ENCODE measurements at regions not wholly inside any gene's neighbourhood (a gene's known extent, or its start where the extent isn't known, plus 50 kb on each side); places are given as distances from the start of the nearest gene placed in this dataset.

GRCh38 chr2:60603533-60604190 lies 50.2 kb upstream of the BCL11A start:
- intact Hi-C loops (cut with micrococcal nuclease), result no loop called here
- no peaks in the 10 kb centered on the region for H3K36me3 Mint-ChIP-seq (ENCODE audit: low read depth)
- H3K4me1 Mint-ChIP-seq (ENCODE audit: low read depth), result no peaks in the 10 kb centered on the region
- DNase-seq (ENCODE audit: low spot score), result no peak
- no peaks in the 10 kb centered on the region for H3K9me3 Mint-ChIP-seq
- H3K4me3 Mint-ChIP-seq (ENCODE audit: low read depth), result no peak overlapping the region
- no peak overlapping the region for H3K27ac Mint-ChIP-seq
- H3K27me3 Mint-ChIP-seq (ENCODE audit: low read depth), result peaks cover 4% of the 10 kb centered on the region

- no peak overlapping the region for H3K27ac Mint-ChIP-seq
- no peak for DNase-seq (ENCODE audit: low spot score)
- H3K4me3 Mint-ChIP-seq (ENCODE audit: low read depth), result no peak overlapping the region
- intact Hi-C loops (cut with micrococcal nuclease), result no loop called here
- H3K36me3 Mint-ChIP-seq (ENCODE audit: low read depth), result no peaks in the 10 kb centered on the region
- no peaks in the 10 kb centered on the region for H3K4me1 Mint-ChIP-seq (ENCODE audit: low read depth)
- peaks cover 4% of the 10 kb centered on the region for H3K27me3 Mint-ChIP-seq (ENCODE audit: low read depth)
- no peaks in the 10 kb centered on the region for H3K9me3 Mint-ChIP-seq
Measured at GRCh38 chr2:60604486-60605064, 51.1 kb upstream of the BCL11A start.

GRCh38 chr2:60605866-60606265 lies 52.4 kb upstream of the BCL11A start:
- intact Hi-C loops (cut with micrococcal nuclease), result no loop called here
- Mint-ChIP-seq H3K9me3 (no peaks in the 10 kb centered on the region), H3K4me1 (ENCODE audit: low read depth) (no peaks in the 10 kb centered on the region), H3K36me3 (ENCODE audit: low read depth) (no peaks in the 10 kb centered on the region), H3K4me3 (ENCODE audit: low read depth) (no peak overlapping the region), H3K27me3 (ENCODE audit: low read depth) (peaks cover 4% of the 10 kb centered on the region), H3K27ac (no peak overlapping the region)
- DNase-seq (ENCODE audit: low spot score), result no peak

- no peaks in the 10 kb centered on the region for H3K4me1 Mint-ChIP-seq (ENCODE audit: low read depth)
- H3K27me3 Mint-ChIP-seq (ENCODE audit: low read depth), result peaks cover 12% of the 10 kb centered on the region
- H3K36me3 Mint-ChIP-seq (ENCODE audit: low read depth), result no peaks in the 10 kb centered on the region
- H3K4me3 Mint-ChIP-seq (ENCODE audit: low read depth), result no peak overlapping the region
- no peak for DNase-seq (ENCODE audit: low spot score)
- intact Hi-C loops (cut with micrococcal nuclease), result no loop called here
- no peak overlapping the region for H3K27ac Mint-ChIP-seq
- no peaks in the 10 kb centered on the region for H3K9me3 Mint-ChIP-seq
Measured at GRCh38 chr2:60608679-60609078, 55.2 kb upstream of the BCL11A start.

GRCh38 chr2:60612033-60612432 lies 58.6 kb upstream of the BCL11A start:
- no peaks in the 10 kb centered on the region for H3K9me3 Mint-ChIP-seq
- DNase-seq (ENCODE audit: low spot score), result no peak
- no peak overlapping the region for H3K4me3 Mint-ChIP-seq (ENCODE audit: low read depth)
- H3K27ac Mint-ChIP-seq, result no peak overlapping the region
- H3K36me3 Mint-ChIP-seq (ENCODE audit: low read depth), result no peaks in the 10 kb centered on the region
- intact Hi-C loops (cut with micrococcal nuclease), result no loop called here
- H3K4me1 Mint-ChIP-seq (ENCODE audit: low read depth), result no peaks in the 10 kb centered on the region
- peaks cover 11% of the 10 kb centered on the region for H3K27me3 Mint-ChIP-seq (ENCODE audit: low read depth)

DNA sequence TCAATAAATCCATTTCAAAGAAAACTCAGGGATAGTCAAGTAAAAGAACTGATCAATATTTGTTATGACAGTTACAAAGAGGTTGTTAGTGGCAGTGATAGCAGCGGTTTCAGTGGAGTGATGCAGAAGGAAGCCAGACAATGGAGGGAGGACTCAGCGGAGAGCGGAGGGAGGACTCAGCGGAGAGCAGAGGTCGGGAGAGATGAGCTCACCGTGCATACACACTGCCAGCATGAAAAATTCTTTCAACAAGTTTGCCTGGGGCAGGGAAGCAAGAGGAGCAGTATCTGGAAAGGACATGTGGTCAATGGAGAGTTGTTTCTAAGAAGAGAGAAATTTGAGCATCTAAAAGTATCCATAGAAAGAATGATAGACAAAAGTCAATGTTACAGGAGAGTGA lies 60.9 kb upstream of the BCL11A start:
- Mint-ChIP-seq H3K36me3 (ENCODE audit: low read depth) (no peaks in the 10 kb centered on the region), H3K9me3 (no peaks in the 10 kb centered on the region), H3K4me1 (ENCODE audit: low read depth) (no peaks in the 10 kb centered on the region), H3K4me3 (ENCODE audit: low read depth) (no peak overlapping the region), H3K27ac (no peak overlapping the region), H3K27me3 (ENCODE audit: low read depth) (peaks cover 9% of the 10 kb centered on the region)
- no peak for DNase-seq (ENCODE audit: low spot score)
- intact Hi-C loops (cut with micrococcal nuclease), result no loop called here

DNA sequence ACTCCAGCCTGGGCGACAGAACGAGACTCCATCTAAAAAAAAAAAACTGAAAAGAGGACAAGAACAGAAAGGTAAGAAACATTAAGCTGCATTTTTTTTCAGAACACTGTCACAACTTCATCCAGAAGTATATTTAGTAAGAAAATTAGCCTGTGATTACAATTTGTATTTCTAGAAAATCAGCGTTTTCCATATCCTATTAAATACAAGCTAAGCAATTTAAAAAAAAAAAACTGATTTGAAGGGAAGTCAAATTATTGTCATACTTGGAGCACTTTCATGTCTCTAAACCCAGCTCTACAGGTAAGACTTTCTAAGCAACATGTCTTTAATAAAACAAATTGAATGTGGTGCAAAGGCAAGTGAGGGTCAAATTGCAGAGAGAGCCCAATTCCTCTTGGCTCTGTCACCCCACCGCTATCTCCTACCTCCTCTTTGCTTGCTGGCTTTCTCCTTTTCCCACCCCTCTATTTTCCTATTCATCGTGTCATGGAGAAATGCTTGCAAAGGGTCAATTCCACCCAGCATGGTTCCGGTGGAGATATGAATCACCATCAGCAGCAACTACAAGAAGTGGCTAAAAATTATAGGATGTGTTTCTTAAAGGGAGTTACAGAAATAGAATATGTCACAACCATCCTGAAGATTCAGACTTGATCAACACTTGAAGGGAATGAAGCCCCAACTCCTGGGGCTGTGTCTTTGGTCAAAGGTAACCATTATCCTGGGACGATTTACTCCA lies 68.4 kb upstream of the BCL11A start:
- H3K4me1 Mint-ChIP-seq (ENCODE audit: low read depth), result no peaks in the 10 kb centered on the region
- H3K27ac Mint-ChIP-seq, result no peak overlapping the region
- intact Hi-C loops (cut with micrococcal nuclease), result no loop called here
- no peaks in the 10 kb centered on the region for H3K36me3 Mint-ChIP-seq (ENCODE audit: low read depth)
- H3K9me3 Mint-ChIP-seq, result no peaks in the 10 kb centered on the region
- H3K4me3 Mint-ChIP-seq (ENCODE audit: low read depth), result no peak overlapping the region
- H3K27me3 Mint-ChIP-seq (ENCODE audit: low read depth), result peaks cover 12% of the 10 kb centered on the region
- no peak for DNase-seq (ENCODE audit: low spot score)

GRCh38 chr2:60623040-60623439 lies 69.6 kb upstream of the BCL11A start:
- Mint-ChIP-seq H3K27ac (no peak overlapping the region), H3K36me3 (ENCODE audit: low read depth) (no peaks in the 10 kb centered on the region), H3K4me3 (ENCODE audit: low read depth) (no peak overlapping the region), H3K9me3 (no peaks in the 10 kb centered on the region), H3K4me1 (ENCODE audit: low read depth) (no peaks in the 10 kb centered on the region), H3K27me3 (ENCODE audit: low read depth) (peaks cover 15% of the 10 kb centered on the region)
- DNase-seq (ENCODE audit: low spot score), result no peak
- intact Hi-C loops (cut with micrococcal nuclease), result no loop called here

DNA sequence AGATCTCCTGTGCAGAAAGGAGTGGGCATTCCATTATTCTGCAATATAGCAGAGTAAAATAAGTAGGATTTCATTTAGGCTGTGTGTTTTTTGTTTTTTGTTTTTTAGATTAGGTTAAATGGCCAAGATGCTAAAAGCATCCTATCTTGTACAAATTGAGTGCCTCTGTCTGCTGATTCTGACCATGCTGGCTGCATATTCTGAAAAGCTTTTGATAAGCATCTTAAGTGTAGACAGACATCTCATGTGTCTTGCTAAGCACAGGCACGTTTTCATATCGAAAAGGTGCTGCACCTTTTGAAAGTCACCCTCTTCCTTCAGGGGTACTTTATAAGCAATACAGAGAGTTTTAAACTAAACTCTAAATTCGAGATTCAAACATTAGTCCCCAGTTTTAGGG lies 74.0 kb upstream of the BCL11A start:
- Mint-ChIP-seq H3K36me3 (ENCODE audit: low read depth) (no peaks in the 10 kb centered on the region), H3K4me3 (ENCODE audit: low read depth) (no peak overlapping the region), H3K9me3 (no peaks in the 10 kb centered on the region), H3K27me3 (ENCODE audit: low read depth) (peaks cover 26% of the 10 kb centered on the region), H3K27ac (no peak overlapping the region), H3K4me1 (ENCODE audit: low read depth) (no peaks in the 10 kb centered on the region)
- intact Hi-C loops (cut with micrococcal nuclease), result no loop called here
- no peak for DNase-seq (ENCODE audit: low spot score)

- H3K27me3 Mint-ChIP-seq (ENCODE audit: low read depth), result peaks cover 25% of the 10 kb centered on the region
- intact Hi-C loops (cut with micrococcal nuclease), result no loop called here
- H3K4me1 Mint-ChIP-seq (ENCODE audit: low read depth), result no peaks in the 10 kb centered on the region
- H3K9me3 Mint-ChIP-seq, result no peaks in the 10 kb centered on the region
- DNase-seq (ENCODE audit: low spot score), result no peak
- no peak overlapping the region for H3K27ac Mint-ChIP-seq
- H3K36me3 Mint-ChIP-seq (ENCODE audit: low read depth), result no peaks in the 10 kb centered on the region
- no peak overlapping the region for H3K4me3 Mint-ChIP-seq (ENCODE audit: low read depth)
Measured at GRCh38 chr2:60628026-60628425, 74.6 kb upstream of the BCL11A start.

GRCh38 chr2:60628615-60629304 lies 75.3 kb upstream of the BCL11A start:
- Mint-ChIP-seq H3K4me3 (ENCODE audit: low read depth) (no peak overlapping the region), H3K9me3 (no peaks in the 10 kb centered on the region)

GRCh38 chr2:60629305-60629662 lies 75.8 kb upstream of the BCL11A start:
- no peak overlapping the region for H3K4me3 Mint-ChIP-seq (ENCODE audit: low read depth)
- no peak for DNase-seq (ENCODE audit: low spot score)
- no peaks in the 10 kb centered on the region for H3K9me3 Mint-ChIP-seq
- intact Hi-C loops (cut with micrococcal nuclease), result no loop called here
- H3K4me1 Mint-ChIP-seq (ENCODE audit: low read depth), result no peaks in the 10 kb centered on the region
- H3K36me3 Mint-ChIP-seq (ENCODE audit: low read depth), result no peaks in the 10 kb centered on the region
- H3K27me3 Mint-ChIP-seq (ENCODE audit: low read depth), result peaks cover 16% of the 10 kb centered on the region
- H3K27ac Mint-ChIP-seq, result no peak overlapping the region

More at GRCh38 chr2:60628615-60629304, 75.3 kb upstream of the BCL11A start:
- Mint-ChIP-seq H3K36me3 (ENCODE audit: low read depth) (no peaks in the 10 kb centered on the region), H3K27me3 (ENCODE audit: low read depth) (peaks cover 18% of the 10 kb centered on the region), H3K27ac (no peak overlapping the region), H3K4me1 (ENCODE audit: low read depth) (no peaks in the 10 kb centered on the region)
- intact Hi-C loops (cut with micrococcal nuclease), result no loop called here
- DNase-seq (ENCODE audit: low spot score), result no peak

DNA sequence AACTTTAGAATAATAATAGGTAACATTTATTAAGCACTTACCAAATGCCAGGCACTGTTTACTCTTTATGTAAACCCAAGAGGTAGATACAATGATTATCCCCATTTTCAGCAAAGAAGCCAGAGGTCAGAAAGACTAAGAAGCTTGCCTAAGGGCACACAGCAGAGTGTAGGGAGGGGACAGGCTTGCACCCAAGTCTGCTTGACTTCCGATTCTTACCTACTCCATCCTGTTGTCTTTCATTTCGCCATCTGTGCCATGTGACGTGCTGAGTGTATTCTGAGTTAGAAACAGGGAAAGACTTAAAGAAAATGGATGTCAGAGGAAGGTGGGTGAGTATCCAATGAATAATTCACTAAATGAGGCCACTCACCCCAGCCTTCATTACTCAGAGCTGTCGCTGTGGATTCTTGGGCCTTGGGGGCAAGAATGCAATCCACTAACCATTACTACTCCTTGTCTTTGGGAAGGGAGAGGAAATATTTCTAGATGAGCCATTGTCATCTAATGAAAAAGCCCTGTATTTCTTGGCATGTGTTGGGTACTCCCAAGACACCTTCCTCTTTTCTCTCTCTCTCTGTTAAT lies 76.4 kb upstream of the BCL11A start:
- H3K9me3 Mint-ChIP-seq, result no peaks in the 10 kb centered on the region
- peaks cover 13% of the 10 kb centered on the region for H3K27me3 Mint-ChIP-seq (ENCODE audit: low read depth)
- no peaks in the 10 kb centered on the region for H3K36me3 Mint-ChIP-seq (ENCODE audit: low read depth)
- no peak overlapping the region for H3K27ac Mint-ChIP-seq
- DNase-seq (ENCODE audit: low spot score), result no peak
- no peaks in the 10 kb centered on the region for H3K4me1 Mint-ChIP-seq (ENCODE audit: low read depth)
- intact Hi-C loops (cut with micrococcal nuclease), result no loop called here
- no peak overlapping the region for H3K4me3 Mint-ChIP-seq (ENCODE audit: low read depth)

All from activated T-helper 2 cell treated with anti-CD3 and anti-CD28 coated beads, Interferon-gamma antibody, Interleukin-2, Interleukin-4, amounts not matched to agents 10 μg/mL and 5 μg/mL and 100 μg/mL, durations not matched to agents 14 hours and 24 hours and 36 hours (primary cell).